ENCODE measurements at regions not wholly inside any gene's neighbourhood (a gene's known extent, or its start where the extent isn't known, plus 50 kb on each side); places are given as distances from the start of the nearest gene placed in this dataset.

- TF ChIP-seq PATZ1 (CRISPR knock-in tag; IDR thresholded peaks at IDR 0.05; ENCODE audit: borderline replicate concordance) = no peak
- TF ChIP-seq ZFP3 (CRISPR knock-in tag; IDR thresholded peaks at IDR 0.05) = no peak
- TF ChIP-seq CREB5 (CRISPR knock-in tag; IDR thresholded peaks at IDR 0.05; ENCODE audit: low read depth) = no peak
- TF ChIP-seq ZFP30 (CRISPR knock-in tag; IDR thresholded peaks at IDR 0.05) = no peak
- TF ChIP-seq RARB (CRISPR knock-in tag; IDR thresholded peaks at IDR 0.05) = no peak
- no peak for TF ChIP-seq ARNTL (CRISPR knock-in tag; IDR thresholded peaks at IDR 0.05; ENCODE audit: borderline replicate concordance, low read depth)
- TF ChIP-seq ZC3H10 (CRISPR knock-in tag; IDR thresholded peaks at IDR 0.05) = no peak
- TF ChIP-seq ZNF565 (CRISPR knock-in tag; conservative IDR thresholded peaks at IDR 0.05; ENCODE audit: low read depth) = no peak
- no peak for TF ChIP-seq TCF4 (CRISPR knock-in tag; IDR thresholded peaks at IDR 0.05; ENCODE audit: borderline replicate concordance)
Observed at GRCh38 chr6:14422061-14422460, 304.5 kb downstream of the CD83 start.
